IMR-90 (cell line): ENCODE measurements at regions not wholly inside any gene's neighbourhood (a gene's known extent, or its start where the extent isn't known, plus 50 kb on each side); places are given as distances from the start of the nearest gene placed in this dataset.

ENCODE experiments used
- ATAC-seq: fragments of 200-7000 bp; cut with Tn5 transposase; 2 replicates; pipeline ENCODE4 v1.9.1; 2020; ENCODE audit warnings: low read depth, mild to moderate bottlenecking, moderate library complexity
- BruUV-seq: library from RNA; stranded (reverse); fragments of 400-500 nt; replicated peaks from 2 replicates; lab custom pipeline; 2021; lab: Mats Ljungman, UMichigan
- CTCF ChIA-PET: fragments of 300-600 bp; formaldehyde crosslinking; extraction: SDS; loops from one replicate; lab custom pipeline; 2021; ENCODE audit warnings: antibody characterized with exemption; lab: Yijun Ruan, JAX
- POLR2A ChIA-PET: fragments of 300-600 bp; sonication (Branson Sonifier 250); formaldehyde crosslinking; loops from one replicate; lab custom pipeline; 2022; ENCODE audit warnings: antibody characterized with exemption; ENCODE audit not compliant: unreplicated experiment; lab: Charles Lee
- DNase-seq: peaks from one replicate; pipeline ENCODE4 v3.0.0; 2013
- H2AFZ ChIP-seq: replicated peaks from 2 replicates; pipeline ENCODE3; 2013; ENCODE audit warnings: low read length, mild to moderate bottlenecking; ENCODE audit not compliant: poor library complexity
- H2AK5ac ChIP-seq: 2 replicates; pipeline ENCODE4 v1.6.1; 2013; ENCODE audit warnings: low read depth, low read length, inconsistent platforms
- H2AK9ac ChIP-seq: replicated peaks from 2 replicates; pipeline ENCODE3; 2013; ENCODE audit warnings: mild to moderate bottlenecking, low read depth, low read length, moderate library complexity; ENCODE audit not compliant: poor library complexity
- H2BK120ac ChIP-seq: 2 replicates; pipeline ENCODE4 v1.6.1; 2013; ENCODE audit warnings: low read depth, low read length, inconsistent platforms
- H2BK15ac ChIP-seq: 3 replicates; pipeline ENCODE4 v1.6.1; 2013; ENCODE audit warnings: low read depth, low read length, inconsistent platforms
- H2BK20ac ChIP-seq: 2 replicates; pipeline ENCODE4 v1.6.1; 2013; ENCODE audit warnings: low read depth, mild to moderate bottlenecking, inconsistent platforms, low read length, moderate library complexity
- H2BK5ac ChIP-seq: 2 replicates; pipeline ENCODE4 v1.6.1; 2013; ENCODE audit warnings: mild to moderate bottlenecking, low read depth, low read length, inconsistent platforms; ENCODE audit not compliant: poor library complexity, severe bottlenecking
- H3K14ac ChIP-seq: replicated peaks from 2 replicates; pipeline ENCODE4 v1.6.1; 2013; ENCODE audit warnings: low read depth, low read length, inconsistent platforms
- H3K18ac ChIP-seq: 2 replicates; pipeline ENCODE4 v1.6.1; 2013; ENCODE audit warnings: low read depth, low read length, control low read depth
- H3K23ac ChIP-seq: 2 replicates; pipeline ENCODE4 v1.6.1; 2013; ENCODE audit warnings: low read depth, low read length, inconsistent platforms
- H3K27ac ChIP-seq: 2 replicates; pipeline ENCODE4 v1.5.1; 2013; ENCODE audit warnings: mild to moderate bottlenecking, control low read depth, low read length; ENCODE audit not compliant: insufficient read depth
- H3K27me3 ChIP-seq: 2 replicates; pipeline ENCODE4 v1.6.1; 2013; ENCODE audit warnings: low read length; ENCODE audit not compliant: control insufficient read depth, insufficient read depth
- H3K36me3 ChIP-seq: 2 replicates; pipeline ENCODE4 v1.6.1; 2013; ENCODE audit warnings: low read length, mixed read lengths; ENCODE audit not compliant: control insufficient read depth, insufficient read depth
- H3K4ac ChIP-seq: 2 replicates; pipeline ENCODE4 v1.6.1; 2013; ENCODE audit warnings: low read depth, low read length, inconsistent platforms
- H3K4me1 ChIP-seq: 2 replicates; pipeline ENCODE4 v1.6.1; 2013; ENCODE audit warnings: low read length, mixed read lengths; ENCODE audit not compliant: control insufficient read depth, insufficient read depth
- H3K4me2 ChIP-seq: 2 replicates; pipeline ENCODE4 v1.6.1; 2013; ENCODE audit warnings: low read depth, mild to moderate bottlenecking, control low read depth, low read length, moderate library complexity
- H3K4me3 ChIP-seq: 2 replicates; pipeline ENCODE4 v1.5.1; 2013; ENCODE audit warnings: low read depth, mild to moderate bottlenecking, control low read depth, low read length, moderate library complexity; ENCODE audit not compliant: insufficient read depth
- H3K56ac ChIP-seq: 2 replicates; pipeline ENCODE4 v1.6.1; 2013; ENCODE audit warnings: low read length, inconsistent platforms; ENCODE audit not compliant: insufficient read depth; ENCODE audit errors: extremely low read depth
- H3K79me1 ChIP-seq, 2 experiments: 2 replicates each; pipeline ENCODE4 v1.6.1; 2013; ENCODE audit warnings: low read length in 2 of 2, inconsistent platforms in 1 of 2, low read depth in 1 of 2
- H3K9ac ChIP-seq: 2 replicates; pipeline ENCODE4 v1.6.1; 2013; ENCODE audit warnings: low read depth, low read length, control low read depth
- H3K9me1 ChIP-seq: 2 replicates; pipeline ENCODE4 v1.6.1; 2013; ENCODE audit warnings: low read length, inconsistent platforms; ENCODE audit not compliant: insufficient read depth
- H3K9me3 ChIP-seq: 2 replicates; pipeline ENCODE4 v1.6.1; 2013; ENCODE audit warnings: low read length; ENCODE audit not compliant: control insufficient read depth, insufficient read depth
- H4K20me1 ChIP-seq: 2 replicates; pipeline ENCODE4 v1.6.1; 2013; ENCODE audit warnings: low read length, inconsistent platforms; ENCODE audit not compliant: insufficient read depth
- H4K5ac ChIP-seq: 2 replicates; pipeline ENCODE4 v1.6.1; 2013; ENCODE audit warnings: mild to moderate bottlenecking, low read depth, low read length, control low read depth
- H4K8ac ChIP-seq, 2 experiments: 2 replicates each; pipeline ENCODE4 v1.6.1; 2013; ENCODE audit warnings: low read depth in 2 of 2, low read length in 2 of 2, control low read depth in 1 of 2, inconsistent platforms in 1 of 2
- H4K91ac ChIP-seq: 2 replicates; pipeline ENCODE4 v1.6.1; 2013; ENCODE audit warnings: low read depth, low read length, inconsistent platforms; ENCODE audit not compliant: insufficient read depth
- NFE2L2 ChIP-seq: fragments of 150-350 bp; IDR thresholded peaks from 2 replicates; pipeline ENCODE4 v1.6.1; 2016; ENCODE audit warnings: low read depth, mild to moderate bottlenecking, low read length
- WGBS, 2 experiments: methylation state at CpG; one replicate each; pipeline versions ENCODE4 v1.1.5 to v1.1.7; 2013; ENCODE audit warnings: missing lambda C conversion rate in 2 of 2; ENCODE audit not compliant: insufficient read length in 1 of 2; ENCODE audit errors: extremely low coverage in 2 of 2; 5-methylcytosine and 5-hydroxymethylcytosine counted together
- dilution Hi-C: fragments of 300-500 bp; cut with HindIII; formaldehyde crosslinking; loops from one replicate; pipeline ENCODE4 v1.14.3; 2018; ENCODE audit warnings: low sequenced_read_pairs; ENCODE audit not compliant: unreplicated experiment
- in situ Hi-C: fragments of 300-500 bp; cut with MboI; formaldehyde crosslinking; loops from 3 replicates; pipeline ENCODE4 v1.14.3; 2019; ENCODE audit warnings: low sequenced_read_pairs, inconsistent platforms, mixed read lengths
- intact Hi-C: fragments of 100-400 bp; cut with micrococcal nuclease; formaldehyde crosslinking; loops from 2 replicates; pipeline ENCODE4 v1.10.0; 2022

GRCh38 chr3:152621967-152622810 lies 212.7 kb upstream of the P2RY1 start:
- Histone ChIP-seq H4K8ac (no peak overlapping the region), H3K4me1 (no peaks in the 10 kb centered on the region), H3K14ac (no peak overlapping the region), H2AK5ac (no peak overlapping the region), H4K5ac (no peak overlapping the region), H3K79me1 (no peaks in the 10 kb centered on the region), H2BK20ac (no peak overlapping the region), H3K18ac (no peak overlapping the region), H3K4me3 (no peak overlapping the region), H3K9me3 (no peaks in the 10 kb centered on the region), H2BK5ac (no peak overlapping the region), H3K23ac (no peak overlapping the region), H3K56ac (no peak overlapping the region), H3K4me2 (no peak overlapping the region), H3K9me1 (no peaks in the 10 kb centered on the region), H3K9ac (no peak overlapping the region), H3K27me3 (peaks cover 1% of the 10 kb centered on the region; the same call in 1 of the 2 replicates), H3K36me3 (no peaks in the 10 kb centered on the region), H4K20me1 (no peaks in the 10 kb centered on the region), H3K27ac (no peak overlapping the region), H2BK15ac (no peak overlapping the region), H4K91ac (no peak overlapping the region), H2BK120ac (no peak overlapping the region), H3K4ac (no peak overlapping the region), H2AK9ac (no peak overlapping the region), H2AFZ (no peak overlapping the region)
- CTCF ChIA-PET = no interaction called here
- intact Hi-C loops = no loop called here
- ATAC-seq = no peak
- DNase-seq = no peak
- no peak for TF ChIP-seq NFE2L2
- dilution Hi-C loops = no loop called here
- in situ Hi-C loops = no loop called here
- 83% methylated on average over 1 of the region's 4 CpGs; no CpG with 5 or more reads in 1 of the 2 experiments for WGBS, 2 experiments
- POLR2A ChIA-PET = no interaction called here
- no TSS peak for BruUV-seq
